GM18499 (cell line): ENCODE measurements at regions not wholly inside any gene's neighbourhood (a gene's known extent, or its start where the extent isn't known, plus 50 kb on each side); places are given as distances from the start of the nearest gene placed in this dataset.

Source experiments
- ATAC-seq: cut with Tn5 transposase; IDR thresholded peaks from one replicate; pipeline ENCODE4 v1.9.1; 2021; ENCODE audit warnings: moderate number of reproducible peaks; ENCODE audit not compliant: insufficient read depth, unreplicated experiment

DNA sequence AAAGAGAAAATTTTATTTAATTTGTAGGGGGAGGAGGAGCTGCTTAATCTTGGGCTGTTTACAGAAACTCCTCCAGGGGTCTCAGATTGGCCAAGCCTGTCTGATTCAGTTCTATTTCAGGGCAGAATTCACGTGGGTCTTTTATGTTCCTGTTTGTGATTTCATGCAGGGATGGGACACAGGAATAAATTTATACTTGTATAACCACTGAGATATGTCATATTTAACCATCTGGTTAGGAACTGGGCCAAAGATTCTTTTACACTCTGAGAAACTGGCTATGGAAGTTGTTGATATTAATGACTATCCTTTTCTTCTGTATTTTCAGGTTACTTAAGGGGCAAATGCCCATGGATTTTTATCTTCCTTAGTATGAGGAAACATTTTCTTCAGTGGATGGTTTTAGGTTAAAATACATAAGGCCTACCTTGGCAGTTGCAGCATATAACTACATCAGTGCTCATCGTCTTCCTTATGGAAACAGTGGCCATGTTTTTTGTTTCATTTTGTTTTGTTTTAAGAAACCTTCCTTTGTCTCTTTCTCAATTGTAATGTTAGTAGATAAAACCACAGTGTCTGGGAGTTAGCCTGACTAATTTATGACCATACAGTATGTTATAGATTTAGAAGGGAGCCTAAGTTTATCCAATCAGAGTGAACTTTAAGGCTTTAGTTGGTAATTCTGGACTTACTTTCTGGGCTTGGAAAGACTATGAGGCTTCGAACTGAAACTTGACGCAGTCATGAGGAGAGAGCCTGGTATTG is 132.4 kb upstream of the ANO3 start:
- ATAC-seq: no peak

GRCh38 chr11:26201411-26201810 is 130.5 kb upstream of the ANO3 start:
- ATAC-seq: no peak

DNA sequence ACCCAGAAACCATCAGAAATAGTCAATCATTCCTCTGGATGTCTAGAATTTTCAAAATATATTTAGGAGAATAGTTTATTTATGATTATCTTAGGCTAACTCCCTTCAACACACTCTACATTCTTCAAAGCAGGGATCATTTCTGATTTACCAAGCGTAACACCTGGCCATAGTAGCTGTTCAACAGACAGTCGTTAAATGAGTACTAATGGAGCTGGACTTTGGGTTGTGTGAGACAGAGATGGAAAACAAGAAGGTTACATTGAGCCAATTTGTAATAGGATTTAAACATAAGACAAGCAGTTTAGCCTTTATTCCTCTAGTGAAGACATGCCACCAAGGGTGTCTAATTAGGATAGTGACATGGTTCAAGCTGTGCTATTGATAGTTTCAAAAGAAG is 129.2 kb upstream of the ANO3 start:
- no peak for ATAC-seq

DNA sequence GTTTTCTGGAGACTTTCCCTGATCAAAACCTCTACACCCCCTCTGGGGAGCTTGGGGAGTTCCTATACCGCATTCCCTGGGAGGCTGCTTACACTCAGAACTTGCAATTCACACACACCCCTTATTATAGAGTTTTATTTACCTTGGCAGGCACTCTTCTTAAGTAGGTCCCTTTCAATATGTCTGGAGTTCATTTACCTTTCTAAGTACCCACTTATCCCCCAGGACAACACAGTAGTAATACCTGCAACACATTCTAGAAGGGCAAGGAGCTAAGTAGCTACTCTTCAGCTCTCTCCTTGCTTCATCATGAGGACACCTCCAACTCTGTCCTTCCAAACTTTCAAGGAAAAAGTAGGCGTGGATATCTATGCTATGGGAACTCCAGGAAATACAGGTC is 127.8 kb upstream of the ANO3 start:
- no peak for ATAC-seq

GRCh38 chr11:26204839-26205238 is 127.1 kb upstream of the ANO3 start:
- ATAC-seq: no peak

DNA sequence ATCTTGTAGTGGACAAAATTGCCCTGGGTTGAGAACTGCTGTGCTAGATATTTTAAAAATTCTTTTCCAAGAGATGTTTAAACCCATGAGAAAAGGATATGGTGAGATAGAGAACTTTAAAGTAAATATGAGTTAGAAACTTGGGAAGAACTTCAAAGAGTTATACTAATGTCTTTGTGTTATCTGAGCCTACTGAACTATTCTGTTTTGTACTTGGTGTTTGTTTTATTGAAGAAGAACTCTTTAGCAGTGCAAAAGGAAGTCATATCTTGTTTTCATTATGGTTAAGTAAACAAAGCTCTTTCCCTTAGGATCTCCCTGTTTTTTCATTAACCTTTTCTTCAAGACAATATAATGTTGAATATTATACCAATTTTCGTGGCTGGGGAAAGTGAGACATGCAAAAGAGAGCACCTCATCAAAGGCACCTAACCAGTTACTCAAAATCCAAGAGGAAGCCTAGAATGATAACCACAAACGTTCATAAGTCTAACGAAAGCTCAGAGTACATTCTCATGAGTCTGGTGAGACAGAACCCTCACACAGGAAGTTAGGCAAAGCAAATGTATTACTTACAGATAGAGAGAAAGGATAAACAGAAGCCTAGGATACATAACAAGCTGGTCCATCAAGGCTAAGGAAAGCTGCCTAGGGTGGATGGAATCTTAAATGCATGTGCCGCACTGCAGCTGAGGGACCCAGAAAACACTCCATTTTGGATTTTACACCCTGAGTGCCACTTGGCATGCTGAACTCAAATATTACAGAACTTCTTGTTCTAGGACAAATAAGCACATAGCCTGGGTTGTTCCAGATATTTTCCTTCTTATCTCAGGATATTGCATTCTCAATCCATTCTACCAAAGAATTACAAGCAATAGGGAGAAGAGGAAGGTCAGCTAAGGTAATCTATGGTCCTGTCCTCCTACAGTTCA is 112.5 kb upstream of the ANO3 start:
- ATAC-seq: no peak

DNA sequence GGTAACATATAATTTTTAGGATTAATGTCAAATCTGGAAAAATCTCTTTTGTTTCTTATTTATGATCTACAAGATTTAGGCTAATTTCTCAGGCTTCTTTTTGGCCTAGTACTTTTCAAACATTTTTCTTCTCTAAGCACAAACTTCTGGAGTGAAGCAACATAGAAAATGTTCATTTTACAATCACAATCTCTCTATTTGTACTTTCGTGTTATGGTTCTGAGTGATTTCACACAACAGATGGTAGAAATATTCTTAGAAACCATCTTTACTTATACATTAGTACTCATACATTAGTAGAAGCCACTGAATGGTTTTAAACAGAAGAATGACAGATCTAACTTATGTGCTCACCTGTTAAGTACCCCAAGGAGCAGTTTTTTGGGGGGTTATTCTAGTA is 106.3 kb upstream of the ANO3 start:
- no peak for ATAC-seq

GRCh38 chr11:26227301-26227746 is 104.6 kb upstream of the ANO3 start:
- ATAC-seq: peak; percentile 86

GRCh38 chr11:26227883-26228502 is 103.9 kb upstream of the ANO3 start:
- ATAC-seq: no peak

GRCh38 chr11:26228778-26229177 is 103.2 kb upstream of the ANO3 start:
- ATAC-seq: no peak

GRCh38 chr11:26229257-26229656 is 102.7 kb upstream of the ANO3 start:
- ATAC-seq: no peak

GRCh38 chr11:26229981-26230380 is 101.9 kb upstream of the ANO3 start:
- no peak for ATAC-seq

DNA sequence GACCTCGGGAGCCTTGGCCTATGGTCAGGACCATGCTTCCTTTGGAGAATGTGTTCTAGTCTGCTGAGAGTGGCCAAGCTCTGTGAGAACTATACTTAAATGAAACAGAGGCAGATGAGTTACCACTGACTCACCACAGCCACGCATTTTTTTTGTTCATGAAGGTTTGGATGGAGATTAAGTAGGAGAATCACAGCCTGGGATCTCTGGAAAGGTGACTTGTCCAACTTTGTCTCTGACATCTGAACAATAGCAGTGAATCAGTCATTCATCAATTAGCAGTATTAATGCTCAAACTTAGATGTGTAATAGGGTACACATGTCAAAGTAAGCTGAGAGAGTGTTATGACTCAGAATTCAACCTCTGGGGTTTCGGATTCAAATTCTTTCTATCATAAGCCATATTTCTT is 100.7 kb upstream of the ANO3 start:
- ATAC-seq: no peak

DNA sequence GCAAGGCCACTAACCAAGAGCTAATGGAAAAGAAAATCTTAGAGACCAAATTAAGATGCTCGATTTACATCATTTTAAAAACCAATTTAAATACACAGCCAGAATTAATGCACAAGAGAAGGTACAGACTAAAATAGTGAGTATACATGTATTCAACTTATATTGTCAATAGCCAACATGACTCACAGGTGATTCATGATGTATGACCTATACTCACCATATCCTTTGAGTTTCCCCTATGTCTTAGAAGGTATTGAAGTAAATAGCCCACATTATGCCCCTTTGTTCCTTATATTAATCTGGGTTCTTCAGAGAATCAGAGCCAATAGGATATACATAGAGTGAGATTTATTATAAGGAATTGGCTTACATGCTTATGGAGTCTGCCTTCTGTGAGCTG is 97.5 kb upstream of the ANO3 start:
- ATAC-seq: no peak

GRCh38 chr11:26243426-26243825 is 88.5 kb upstream of the ANO3 start:
- ATAC-seq: no peak

GRCh38 chr11:26244207-26244606 is 87.7 kb upstream of the ANO3 start:
- no peak for ATAC-seq

DNA sequence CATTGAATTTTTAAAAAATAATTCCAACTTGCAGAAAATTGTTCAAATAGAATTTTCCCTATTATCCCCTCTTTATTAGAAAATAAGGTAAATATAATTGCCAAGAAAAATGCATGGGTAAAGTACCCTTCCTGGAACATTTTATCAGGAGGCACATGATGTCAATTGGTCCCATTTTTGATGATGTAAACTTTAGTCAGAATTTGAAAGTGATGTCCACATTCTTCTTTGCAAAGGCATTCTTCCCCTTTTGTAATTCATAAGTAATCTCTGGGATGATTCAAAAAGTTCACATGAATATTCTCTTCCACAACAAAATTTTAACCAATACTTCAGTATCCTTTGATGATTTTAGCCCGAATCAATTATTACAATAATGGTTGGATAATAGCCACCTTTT is 86.9 kb upstream of the ANO3 start:
- ATAC-seq: no peak

GRCh38 chr11:26247340-26247739 is 84.6 kb upstream of the ANO3 start:
- ATAC-seq: no peak

DNA sequence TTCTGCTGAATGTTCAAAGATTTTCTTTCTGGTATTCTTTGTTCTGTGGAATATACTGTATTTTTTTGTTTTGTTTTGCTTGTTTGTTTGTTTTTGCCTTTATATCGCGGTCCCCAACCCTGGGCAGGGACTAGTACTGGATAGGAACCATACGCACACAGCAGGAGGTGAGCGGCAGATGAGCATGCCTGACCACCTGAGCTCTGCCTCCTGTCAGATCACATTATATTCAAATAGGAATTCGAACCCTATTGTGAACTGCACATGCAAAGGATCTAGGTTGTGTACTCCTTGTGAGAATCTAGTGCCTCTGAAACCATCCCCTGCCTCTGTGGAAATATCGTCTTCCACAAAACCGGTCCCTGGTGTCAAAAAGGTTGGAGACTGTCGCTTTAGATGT is 83.3 kb upstream of the ANO3 start:
- no peak for ATAC-seq

- no peak for ATAC-seq
These were observed 77.6 kb upstream of the ANO3 start for GRCh38 chr11:26254378-26254777.

DNA sequence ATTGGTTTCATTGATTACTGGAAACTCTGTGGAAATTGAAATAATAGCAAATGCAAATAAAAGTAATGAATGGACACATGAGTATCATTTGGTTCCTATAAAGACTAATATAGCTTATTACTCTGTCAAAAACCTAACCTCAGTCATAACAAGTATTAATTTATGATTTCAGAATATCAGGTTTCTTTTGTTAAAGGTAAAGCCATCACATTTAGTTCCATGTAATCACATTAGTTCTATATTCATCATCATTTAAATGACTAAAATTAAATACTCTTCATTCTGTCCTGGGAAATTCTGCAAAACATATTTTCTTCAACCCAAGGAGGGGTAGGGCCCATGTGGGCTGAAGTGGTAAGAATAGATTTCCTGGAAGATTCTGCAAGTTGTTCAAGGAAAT is 68.2 kb upstream of the ANO3 start:
- no peak for ATAC-seq
